ENCODE measurements at regions not wholly inside any gene's neighbourhood (a gene's known extent, or its start where the extent isn't known, plus 50 kb on each side); places are given as distances from the start of the nearest gene placed in this dataset.

- TF ChIP-seq CTCF (IDR thresholded peaks at IDR 0.05; ENCODE audit: low read length) (no peak), EZH2phosphoT487 (IDR thresholded peaks at IDR 0.05; ENCODE audit: low read length) (no peak), EZH2 (optimal IDR thresholded peaks at IDR 0.05; ENCODE audit: low read depth, low read length) (no peak)
These were observed 188.9 kb upstream of the BOD1L1 start for GRCh38 chr4:13816472-13816871.

Measured in MM.1S (cell line).